ENCODE measurements at regions not wholly inside any gene's neighbourhood (a gene's known extent, or its start where the extent isn't known, plus 50 kb on each side); places are given as distances from the start of the nearest gene placed in this dataset.

- peak in 1 of 2 experiments; percentile 40 for DNase-seq
Observed at GRCh38 chr10:129030996-129031843, 435.8 kb upstream of the MGMT start.

- no peak for DNase-seq
Observed at GRCh38 chr10:129031844-129032150, 435.2 kb upstream of the MGMT start.

- DNase-seq: peak in 1 of 2 experiments; percentile 14
Observed at GRCh38 chr10:129032372-129033313, 434.4 kb upstream of the MGMT start.

- DNase-seq: peak in 1 of 2 experiments; percentile 49
Observed at GRCh38 chr10:129033340-129033739, 433.7 kb upstream of the MGMT start.

GRCh38 chr10:129033790-129034272, 433.2 kb upstream of the MGMT start:
- DNase-seq: peak; percentile 19 to 64

- no peak for DNase-seq
Observed at GRCh38 chr10:129035052-129035827, 431.8 kb upstream of the MGMT start.

- no peak for DNase-seq
Observed at GRCh38 chr10:129038522-129038921, 428.5 kb upstream of the MGMT start.

GRCh38 chr10:129039406-129040370, 427.4 kb upstream of the MGMT start:
- no peak for DNase-seq

GRCh38 chr10:129040377-129040776, 426.7 kb upstream of the MGMT start:
- DNase-seq: no peak

GRCh38 chr10:129041916-129042315, 425.1 kb upstream of the MGMT start:
- DNase-seq: no peak

- no peak for DNase-seq
Observed at GRCh38 chr10:129042776-129043595, 424.1 kb upstream of the MGMT start.

GRCh38 chr10:129043691-129044090, 423.4 kb upstream of the MGMT start:
- no peak for DNase-seq

- peak in 1 of 2 experiments; percentile 47 for DNase-seq
Observed at GRCh38 chr10:129045599-129045998, 421.4 kb upstream of the MGMT start.

GRCh38 chr10:129046065-129046681, 420.9 kb upstream of the MGMT start:
- DNase-seq: no peak

GRCh38 chr10:129046962-129047361, 420.1 kb upstream of the MGMT start:
- DNase-seq: no peak

- DNase-seq: no peak
Observed at GRCh38 chr10:129047600-129047999, 419.4 kb upstream of the MGMT start.

- DNase-seq: no peak
Observed at GRCh38 chr10:129048513-129048912, 418.5 kb upstream of the MGMT start.

GRCh38 chr10:129049501-129049900, 417.5 kb upstream of the MGMT start:
- DNase-seq: peak; percentile 46 to 78

GRCh38 chr10:129055225-129055624, 411.8 kb upstream of the MGMT start:
- no peak for DNase-seq

- peak in 1 of 2 experiments; percentile 34 for DNase-seq
Observed at GRCh38 chr10:129055986-129056385, 411.1 kb upstream of the MGMT start.

Measured in NCI-H524 (cell line).